Ishikawa (cell line): ENCODE measurements at regions not wholly inside any gene's neighbourhood (a gene's known extent, or its start where the extent isn't known, plus 50 kb on each side); places are given as distances from the start of the nearest gene placed in this dataset.

Experiments used
- CREB1 ChIP-seq: IDR thresholded peaks from 2 replicates; pipeline ENCODE4 v1.6.1; 2012; ENCODE audit warnings: low read depth
- EP300 ChIP-seq: IDR thresholded peaks from 2 replicates; pipeline ENCODE4 v1.6.1; 2012; ENCODE audit warnings: borderline replicate concordance
- RAD21 ChIP-seq: IDR thresholded peaks from 2 replicates; pipeline ENCODE4 v1.6.1; 2012; ENCODE audit warnings: low read depth
- TAF1 ChIP-seq: IDR thresholded peaks from 2 replicates; pipeline ENCODE4 v1.6.1; 2012; ENCODE audit warnings: low read depth, mild to moderate bottlenecking
- YY1 ChIP-seq: IDR thresholded peaks from 2 replicates; pipeline ENCODE4 v1.6.1; 2012; ENCODE audit warnings: low read depth
- TF ChIP-seq, protein P1 (sequence below): IDR thresholded peaks from 2 replicates; pipeline ENCODE4 v1.6.1; 2012; ENCODE audit warnings: low read depth, mild to moderate bottlenecking
- TF ChIP-seq, protein P2 (sequence below): IDR thresholded peaks from 2 replicates; pipeline ENCODE4 v1.6.1; 2012

DNA sequence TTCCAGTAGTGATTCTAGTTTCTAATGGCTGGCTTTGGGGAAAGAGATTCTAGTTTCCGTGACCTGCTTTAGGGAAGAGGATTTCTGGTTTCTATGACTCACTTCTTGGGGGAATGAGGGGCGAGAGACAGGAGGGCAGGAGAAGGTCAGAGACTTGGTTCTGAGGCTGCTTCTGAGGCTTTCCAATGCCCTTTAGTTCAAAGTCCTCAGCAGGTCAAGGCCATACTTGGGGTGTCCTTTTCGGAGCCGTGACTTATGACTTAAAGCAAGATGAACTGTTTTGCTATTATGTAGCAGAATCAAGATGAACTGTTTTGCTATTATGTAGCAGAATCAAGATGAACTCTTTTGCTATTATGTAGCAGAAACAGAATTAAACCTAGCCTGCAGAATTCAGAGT lies 52.2 kb upstream of the TLR3 start:
- no peak for TF ChIP-seq RAD21
- TF ChIP-seq, protein P1, sequence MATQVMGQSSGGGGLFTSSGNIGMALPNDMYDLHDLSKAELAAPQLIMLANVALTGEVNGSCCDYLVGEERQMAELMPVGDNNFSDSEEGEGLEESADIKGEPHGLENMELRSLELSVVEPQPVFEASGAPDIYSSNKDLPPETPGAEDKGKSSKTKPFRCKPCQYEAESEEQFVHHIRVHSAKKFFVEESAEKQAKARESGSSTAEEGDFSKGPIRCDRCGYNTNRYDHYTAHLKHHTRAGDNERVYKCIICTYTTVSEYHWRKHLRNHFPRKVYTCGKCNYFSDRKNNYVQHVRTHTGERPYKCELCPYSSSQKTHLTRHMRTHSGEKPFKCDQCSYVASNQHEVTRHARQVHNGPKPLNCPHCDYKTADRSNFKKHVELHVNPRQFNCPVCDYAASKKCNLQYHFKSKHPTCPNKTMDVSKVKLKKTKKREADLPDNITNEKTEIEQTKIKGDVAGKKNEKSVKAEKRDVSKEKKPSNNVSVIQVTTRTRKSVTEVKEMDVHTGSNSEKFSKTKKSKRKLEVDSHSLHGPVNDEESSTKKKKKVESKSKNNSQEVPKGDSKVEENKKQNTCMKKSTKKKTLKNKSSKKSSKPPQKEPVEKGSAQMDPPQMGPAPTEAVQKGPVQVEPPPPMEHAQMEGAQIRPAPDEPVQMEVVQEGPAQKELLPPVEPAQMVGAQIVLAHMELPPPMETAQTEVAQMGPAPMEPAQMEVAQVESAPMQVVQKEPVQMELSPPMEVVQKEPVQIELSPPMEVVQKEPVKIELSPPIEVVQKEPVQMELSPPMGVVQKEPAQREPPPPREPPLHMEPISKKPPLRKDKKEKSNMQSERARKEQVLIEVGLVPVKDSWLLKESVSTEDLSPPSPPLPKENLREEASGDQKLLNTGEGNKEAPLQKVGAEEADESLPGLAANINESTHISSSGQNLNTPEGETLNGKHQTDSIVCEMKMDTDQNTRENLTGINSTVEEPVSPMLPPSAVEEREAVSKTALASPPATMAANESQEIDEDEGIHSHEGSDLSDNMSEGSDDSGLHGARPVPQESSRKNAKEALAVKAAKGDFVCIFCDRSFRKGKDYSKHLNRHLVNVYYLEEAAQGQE: no peak
- TF ChIP-seq, protein P2, sequence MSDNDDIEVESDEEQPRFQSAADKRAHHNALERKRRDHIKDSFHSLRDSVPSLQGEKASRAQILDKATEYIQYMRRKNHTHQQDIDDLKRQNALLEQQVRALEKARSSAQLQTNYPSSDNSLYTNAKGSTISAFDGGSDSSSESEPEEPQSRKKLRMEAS: no peak
- no peak for TF ChIP-seq TAF1
- no peak for TF ChIP-seq YY1
- TF ChIP-seq CREB1: no peak
- no peak for TF ChIP-seq EP300
